CD8-positive, alpha-beta memory T cell (primary cell): ENCODE measurements at regions not wholly inside any gene's neighbourhood (a gene's known extent, or its start where the extent isn't known, plus 50 kb on each side); places are given as distances from the start of the nearest gene placed in this dataset.

ENCODE experiments used
- CTCF ChIA-PET: fragments of 350-600 bp; sonication (Branson Sonifier 250); formaldehyde crosslinking; loops from one replicate; lab custom pipeline; 2021; ENCODE audit warnings: antibody characterized with exemption; lab: Charles Lee
- POLR2A ChIA-PET: fragments of 350-600 bp; sonication (Branson Sonifier 250); formaldehyde crosslinking; loops from one replicate; lab custom pipeline; 2021; ENCODE audit warnings: antibody characterized with exemption; lab: Charles Lee
- DNase-seq, 5 donors: peaks; one replicate each; pipeline versions ENCODE4 v3.0.0 to v3.0.0-alpha.2; 2020 to 2022; ENCODE audit warnings: mixed read lengths in 1 of 5
- H3K27ac ChIP-seq: one replicate; pipeline ENCODE4 v1.7.0; 2013; ENCODE audit warnings: low read depth, mild to moderate bottlenecking, low read length, moderate library complexity
- H3K27me3 ChIP-seq: 2 replicates; pipeline ENCODE4 v1.7.0; 2013; ENCODE audit warnings: low read length, mild to moderate bottlenecking; ENCODE audit not compliant: insufficient read depth, poor library complexity, severe bottlenecking
- H3K36me3 ChIP-seq: 2 replicates; pipeline ENCODE4 v1.7.0; 2013; ENCODE audit warnings: mild to moderate bottlenecking, low read length, moderate library complexity; ENCODE audit not compliant: insufficient read depth
- H3K4me1 ChIP-seq: 2 replicates; pipeline ENCODE4 v1.7.0; 2013; ENCODE audit warnings: mild to moderate bottlenecking, low read length, moderate library complexity; ENCODE audit not compliant: insufficient read depth
- H3K4me3 ChIP-seq: 2 replicates; pipeline ENCODE4 v1.7.0; 2013; ENCODE audit warnings: mild to moderate bottlenecking, low read length
- H3K9me3 ChIP-seq: 2 replicates; pipeline ENCODE4 v1.7.0; 2013; ENCODE audit warnings: mild to moderate bottlenecking, low read length
- H3K27ac Mint-ChIP-seq, 8 donors: one replicate each; pipeline ENCODE4 v1.8.0; 2020 to 2021; ENCODE audit warnings: mixed read lengths in 8 of 8, mild to moderate bottlenecking in 6 of 8, inconsistent platforms in 3 of 8, moderate library complexity in 3 of 8
- H3K27me3 Mint-ChIP-seq, 2 donors: one replicate each; pipeline ENCODE4 v1.8.0; 2020 to 2021; ENCODE audit warnings: mixed read lengths in 2 of 2, mild to moderate bottlenecking in 1 of 2, moderate library complexity in 1 of 2
- H3K36me3 Mint-ChIP-seq, 3 donors: one replicate each; pipeline ENCODE4 v1.8.0; 2020 to 2021; ENCODE audit warnings: mixed read lengths in 3 of 3, inconsistent platforms in 1 of 3, mild to moderate bottlenecking in 1 of 3
- H3K4me1 Mint-ChIP-seq, 3 donors: one replicate each; pipeline ENCODE4 v1.8.0; 2020 to 2021; ENCODE audit warnings: mixed read lengths in 3 of 3, inconsistent platforms in 1 of 3, mild to moderate bottlenecking in 1 of 3
- H3K4me3 Mint-ChIP-seq, 7 donors: one replicate each; pipeline ENCODE4 v1.8.0; 2020 to 2021; ENCODE audit warnings: mixed read lengths in 7 of 7, mild to moderate bottlenecking in 6 of 7, moderate library complexity in 4 of 7, inconsistent platforms in 2 of 7
- H3K9me3 Mint-ChIP-seq, 5 donors: one replicate each; pipeline ENCODE4 v1.8.0; 2020 to 2022; ENCODE audit warnings: mixed read lengths in 5 of 5, mild to moderate bottlenecking in 3 of 5, moderate library complexity in 2 of 5, inconsistent platforms in 1 of 5

GRCh38 chr21:28227881-28228635 is 764.6 kb downstream of the LTN1 start:
- Histone ChIP-seq H3K9me3 (no peaks in the 10 kb centered on the region), H3K36me3 (no peaks in the 10 kb centered on the region), H3K4me3 (no peak overlapping the region), H3K27me3 (no peaks in the 10 kb centered on the region), H3K27ac (no peak overlapping the region), H3K4me1 (no peaks in the 10 kb centered on the region)
- Mint-ChIP-seq H3K27me3 (no peaks in the 10 kb centered on the region), H3K4me3 (no peak overlapping the region), H3K27ac (no peak overlapping the region), H3K9me3 (peaks cover 0 to 2% (median 0%) of the 10 kb centered on the region in 5 donors), H3K36me3 (no peaks in the 10 kb centered on the region), H3K4me1 (no peaks in the 10 kb centered on the region)
- ChIA-PET POLR2A (no interaction called here), CTCF (no interaction called here)
- DNase-seq: no peak

- Mint-ChIP-seq H3K27me3 (no peaks in the 10 kb centered on the region), H3K4me3 (no peak overlapping the region), H3K36me3 (no peaks in the 10 kb centered on the region), H3K9me3 (peaks cover 0 to 2% (median 0%) of the 10 kb centered on the region in 5 donors), H3K27ac (no peak overlapping the region), H3K4me1 (no peaks in the 10 kb centered on the region)
- Histone ChIP-seq H3K4me1 (no peaks in the 10 kb centered on the region), H3K9me3 (no peaks in the 10 kb centered on the region), H3K27ac (no peak overlapping the region), H3K36me3 (no peaks in the 10 kb centered on the region), H3K27me3 (no peaks in the 10 kb centered on the region), H3K4me3 (no peak overlapping the region)
- DNase-seq: no peak
- ChIA-PET CTCF (no interaction called here), POLR2A (no interaction called here)
Observed at GRCh38 chr21:28226563-28226962, 766.1 kb downstream of the LTN1 start.

DNA sequence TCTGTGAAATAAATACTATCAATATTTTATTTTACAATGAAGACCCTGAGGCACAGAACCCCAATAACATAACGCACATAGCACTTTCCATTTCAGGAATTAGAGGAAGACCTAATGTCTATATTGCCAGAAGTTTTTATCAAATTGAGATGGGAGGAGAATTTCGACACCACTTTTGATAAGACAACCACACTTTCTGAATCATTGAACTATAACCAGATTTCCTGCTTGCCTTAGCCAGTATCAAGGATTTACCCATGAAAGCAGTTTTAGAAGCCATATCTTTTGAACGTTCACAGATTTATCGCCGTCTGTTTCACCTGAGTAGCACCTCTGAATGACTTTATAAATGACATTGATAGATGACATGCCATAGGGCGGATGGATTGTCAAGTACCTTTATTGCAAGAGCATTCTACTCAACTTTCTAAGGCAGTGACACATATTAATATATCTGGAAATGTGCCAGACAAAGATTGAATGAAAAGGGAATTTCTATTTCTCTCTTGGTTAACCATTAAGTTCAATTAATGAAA is 768.4 kb downstream of the LTN1 start:
- no peak overlapping the region for H3K4me3 Mint-ChIP-seq
- H3K4me1 ChIP-seq: no peaks in the 10 kb centered on the region
- no peaks in the 10 kb centered on the region for H3K4me1 Mint-ChIP-seq
- ChIA-PET POLR2A (no interaction called here), CTCF (no interaction called here)
- no peaks in the 10 kb centered on the region for H3K27me3 ChIP-seq
- no peaks in the 10 kb centered on the region for H3K36me3 Mint-ChIP-seq
- no peak overlapping the region for H3K27ac Mint-ChIP-seq
- no peak overlapping the region for H3K4me3 ChIP-seq
- no peaks in the 10 kb centered on the region for H3K9me3 ChIP-seq
- H3K27me3 Mint-ChIP-seq: no peaks in the 10 kb centered on the region
- no peaks in the 10 kb centered on the region for H3K36me3 ChIP-seq
- no peak for DNase-seq
- H3K27ac ChIP-seq: no peak overlapping the region
- H3K9me3 Mint-ChIP-seq: peaks cover 0 to 5% (median 0%) of the 10 kb centered on the region in 5 donors

- no peak overlapping the region for H3K27ac ChIP-seq
- Mint-ChIP-seq H3K9me3 (peaks cover 0 to 5% (median 0%) of the 10 kb centered on the region in 5 donors), H3K36me3 (no peaks in the 10 kb centered on the region), H3K27ac (no peak overlapping the region), H3K27me3 (no peaks in the 10 kb centered on the region), H3K4me1 (no peaks in the 10 kb centered on the region), H3K4me3 (no peak overlapping the region)
- ChIA-PET POLR2A (no interaction called here), CTCF (no interaction called here)
- H3K4me3 ChIP-seq: no peak overlapping the region
- H3K36me3 ChIP-seq: no peaks in the 10 kb centered on the region
- no peaks in the 10 kb centered on the region for H3K9me3 ChIP-seq
- H3K4me1 ChIP-seq: no peaks in the 10 kb centered on the region
- no peak for DNase-seq
- H3K27me3 ChIP-seq: no peaks in the 10 kb centered on the region
Observed at GRCh38 chr21:28221984-28222383, 770.7 kb downstream of the LTN1 start.

DNA sequence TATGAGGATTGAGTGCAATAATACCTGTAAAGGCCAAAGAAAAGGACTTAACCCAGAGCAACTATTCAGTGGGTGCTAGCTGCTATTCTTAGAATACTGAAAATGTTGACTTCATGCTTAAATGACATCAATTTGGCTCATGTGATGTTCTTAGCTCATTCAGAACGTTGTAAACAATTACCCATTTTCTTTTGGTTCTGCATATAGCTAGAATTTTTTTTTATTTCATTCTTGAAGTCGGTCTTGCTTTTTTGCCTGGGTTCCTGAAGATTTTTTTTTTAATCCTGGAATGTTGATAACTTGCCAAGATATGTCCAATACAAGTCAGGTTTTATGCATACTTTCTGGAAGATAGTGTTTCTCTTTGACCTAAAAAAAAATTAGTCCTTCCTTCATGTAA is 772.0 kb downstream of the LTN1 start:
- H3K36me3 ChIP-seq: no peaks in the 10 kb centered on the region
- Mint-ChIP-seq H3K4me3 (no peak overlapping the region), H3K9me3 (peaks cover 0 to 5% (median 0%) of the 10 kb centered on the region in 5 donors), H3K27ac (no peak overlapping the region), H3K4me1 (no peaks in the 10 kb centered on the region), H3K36me3 (no peaks in the 10 kb centered on the region), H3K27me3 (no peaks in the 10 kb centered on the region)
- H3K27ac ChIP-seq: no peak overlapping the region
- H3K9me3 ChIP-seq: no peaks in the 10 kb centered on the region
- H3K4me1 ChIP-seq: no peaks in the 10 kb centered on the region
- H3K4me3 ChIP-seq: no peak overlapping the region
- DNase-seq: no peak
- ChIA-PET POLR2A (no interaction called here), CTCF (no interaction called here)
- no peaks in the 10 kb centered on the region for H3K27me3 ChIP-seq

- no peaks in the 10 kb centered on the region for H3K27me3 ChIP-seq
- no peak overlapping the region for H3K4me3 ChIP-seq
- no peaks in the 10 kb centered on the region for H3K9me3 ChIP-seq
- DNase-seq: no peak
- Mint-ChIP-seq H3K4me1 (no peaks in the 10 kb centered on the region), H3K27me3 (no peaks in the 10 kb centered on the region), H3K27ac (no peak overlapping the region), H3K9me3 (peaks cover 0 to 3% (median 0%) of the 10 kb centered on the region in 5 donors), H3K4me3 (no peak overlapping the region), H3K36me3 (no peaks in the 10 kb centered on the region)
- CTCF ChIA-PET: no interaction called here
- H3K27ac ChIP-seq: no peak overlapping the region
- no peaks in the 10 kb centered on the region for H3K36me3 ChIP-seq
- POLR2A ChIA-PET: no interaction called here
- no peaks in the 10 kb centered on the region for H3K4me1 ChIP-seq
Observed at GRCh38 chr21:28216976-28217523, 775.6 kb downstream of the LTN1 start.

- no peaks in the 10 kb centered on the region for H3K4me1 Mint-ChIP-seq
- Histone ChIP-seq H3K27me3 (no peaks in the 10 kb centered on the region), H3K36me3 (no peaks in the 10 kb centered on the region), H3K4me3 (no peak overlapping the region), H3K4me1 (no peaks in the 10 kb centered on the region), H3K9me3 (no peaks in the 10 kb centered on the region), H3K27ac (no peak overlapping the region)
- CTCF ChIA-PET: no interaction called here
- H3K36me3 Mint-ChIP-seq: no peaks in the 10 kb centered on the region
- H3K27me3 Mint-ChIP-seq: no peaks in the 10 kb centered on the region
- no peak overlapping the region for H3K4me3 Mint-ChIP-seq
- H3K9me3 Mint-ChIP-seq: peaks cover 0 to 3% (median 0%) of the 10 kb centered on the region in 5 donors
- no peak overlapping the region for H3K27ac Mint-ChIP-seq
- DNase-seq: no peak
- POLR2A ChIA-PET: no interaction called here
Observed at GRCh38 chr21:28215214-28215954, 777.3 kb downstream of the LTN1 start.

DNA sequence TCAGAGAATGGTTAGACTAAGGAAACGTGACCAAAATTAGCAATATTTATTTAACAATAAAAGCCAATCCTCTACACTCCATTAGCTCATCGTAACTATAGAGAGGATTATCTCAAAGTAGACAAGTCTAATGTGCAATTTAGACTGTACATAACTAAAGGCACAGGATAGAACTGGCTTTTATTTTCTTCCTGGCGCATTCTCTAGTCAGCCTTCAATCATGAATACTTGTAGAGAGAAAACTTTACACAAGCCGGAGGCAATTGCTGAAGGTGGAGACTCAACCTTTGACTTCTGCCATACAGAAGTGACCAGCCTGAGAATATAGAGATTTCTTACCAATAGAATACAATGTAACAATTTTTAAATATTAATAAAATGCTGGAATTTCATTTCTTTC is 777.9 kb downstream of the LTN1 start:
- CTCF ChIA-PET: no interaction called here
- no peaks in the 10 kb centered on the region for H3K9me3 ChIP-seq
- H3K4me3 ChIP-seq: no peak overlapping the region
- Mint-ChIP-seq H3K9me3 (peaks cover 0 to 1% (median 0%) of the 10 kb centered on the region in 5 donors), H3K4me3 (no peak overlapping the region), H3K36me3 (no peaks in the 10 kb centered on the region), H3K27ac (no peak overlapping the region), H3K27me3 (no peaks in the 10 kb centered on the region), H3K4me1 (no peaks in the 10 kb centered on the region)
- POLR2A ChIA-PET: no interaction called here
- H3K27ac ChIP-seq: no peak overlapping the region
- H3K36me3 ChIP-seq: no peaks in the 10 kb centered on the region
- H3K4me1 ChIP-seq: no peaks in the 10 kb centered on the region
- DNase-seq: no peak
- no peaks in the 10 kb centered on the region for H3K27me3 ChIP-seq
